ENCODE measurements at regions not wholly inside any gene's neighbourhood (a gene's known extent, or its start where the extent isn't known, plus 50 kb on each side); places are given as distances from the start of the nearest gene placed in this dataset.

DNA sequence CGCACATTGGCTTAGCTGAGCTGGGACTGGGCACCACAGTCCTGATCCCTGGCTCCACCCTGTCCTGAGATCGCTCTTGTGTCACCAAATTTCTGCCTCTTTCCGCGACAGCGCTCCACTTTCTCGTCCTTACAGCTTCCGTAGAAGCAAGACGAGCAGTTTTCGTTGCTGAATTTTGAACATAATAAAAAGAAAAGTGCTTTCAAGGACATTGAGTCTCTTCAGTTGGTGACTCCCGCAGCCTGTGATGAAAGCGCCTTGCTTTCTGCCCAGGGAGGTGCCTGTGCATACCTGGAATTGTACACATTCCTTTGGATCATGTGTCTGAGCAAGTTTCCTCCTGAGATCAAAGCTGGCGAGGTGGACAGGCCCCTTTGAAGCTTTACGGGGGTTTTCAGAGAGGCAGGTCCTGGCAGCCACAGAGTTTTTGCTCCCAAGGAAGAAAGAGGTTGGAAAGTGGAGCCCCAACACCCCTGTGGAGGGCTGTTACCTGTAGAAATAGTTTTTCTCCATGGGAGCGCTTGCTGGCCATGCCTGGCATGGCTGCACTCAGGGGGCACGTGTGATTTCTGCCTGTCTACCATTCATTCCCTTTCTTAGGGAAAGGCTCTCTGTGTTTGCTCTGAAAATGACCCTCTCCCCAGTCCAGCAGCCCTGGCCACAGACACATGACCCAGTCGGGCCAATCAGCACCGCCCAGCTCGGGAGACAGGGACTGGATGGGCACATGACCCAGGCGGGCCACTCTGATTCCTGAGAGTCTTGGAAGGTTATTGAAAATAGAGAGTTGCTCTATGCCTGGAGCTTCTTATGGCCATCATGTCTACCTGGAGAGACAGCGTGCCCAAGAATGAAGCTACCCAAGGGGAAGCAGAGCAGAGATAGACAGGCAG is 115.6 kb upstream of the OTOS start:
- no peaks in the 10 kb centered on the region for H3K36me3 ChIP-seq
- in situ Hi-C loops (cut with MboI; ENCODE audit: low sequenced_read_pairs in 4 of 4), result no loop called here
- intact Hi-C loops (cut with DNase I; ENCODE audit: low total_unique reads), result loop anchor here (10.0 kb wide), 1 partner anchor 941 kb away; no protein-coding TSS in a partner anchor
- no peaks in the 10 kb centered on the region for H3K9me3 ChIP-seq
- DNase-seq (peak in 1 of 2 donors; percentile 67), ATAC-seq (no peak)
- peaks cover 61 to 63% of the 10 kb centered on the region in 2 donors for H3K4me1 ChIP-seq
- H3K27ac ChIP-seq, result peak overlapping the region; percentile 57 to 95 (median 67)
- no peaks in the 10 kb centered on the region for H3K27me3 ChIP-seq
- TF ChIP-seq, protein P1, sequence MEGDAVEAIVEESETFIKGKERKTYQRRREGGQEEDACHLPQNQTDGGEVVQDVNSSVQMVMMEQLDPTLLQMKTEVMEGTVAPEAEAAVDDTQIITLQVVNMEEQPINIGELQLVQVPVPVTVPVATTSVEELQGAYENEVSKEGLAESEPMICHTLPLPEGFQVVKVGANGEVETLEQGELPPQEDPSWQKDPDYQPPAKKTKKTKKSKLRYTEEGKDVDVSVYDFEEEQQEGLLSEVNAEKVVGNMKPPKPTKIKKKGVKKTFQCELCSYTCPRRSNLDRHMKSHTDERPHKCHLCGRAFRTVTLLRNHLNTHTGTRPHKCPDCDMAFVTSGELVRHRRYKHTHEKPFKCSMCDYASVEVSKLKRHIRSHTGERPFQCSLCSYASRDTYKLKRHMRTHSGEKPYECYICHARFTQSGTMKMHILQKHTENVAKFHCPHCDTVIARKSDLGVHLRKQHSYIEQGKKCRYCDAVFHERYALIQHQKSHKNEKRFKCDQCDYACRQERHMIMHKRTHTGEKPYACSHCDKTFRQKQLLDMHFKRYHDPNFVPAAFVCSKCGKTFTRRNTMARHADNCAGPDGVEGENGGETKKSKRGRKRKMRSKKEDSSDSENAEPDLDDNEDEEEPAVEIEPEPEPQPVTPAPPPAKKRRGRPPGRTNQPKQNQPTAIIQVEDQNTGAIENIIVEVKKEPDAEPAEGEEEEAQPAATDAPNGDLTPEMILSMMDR (IDR thresholded peaks at IDR 0.05 in 4 of 5, conservative IDR thresholded peaks at IDR 0.05 in 1 of 5), result no peak
- no peak overlapping the region for H3K4me3 ChIP-seq

DNA sequence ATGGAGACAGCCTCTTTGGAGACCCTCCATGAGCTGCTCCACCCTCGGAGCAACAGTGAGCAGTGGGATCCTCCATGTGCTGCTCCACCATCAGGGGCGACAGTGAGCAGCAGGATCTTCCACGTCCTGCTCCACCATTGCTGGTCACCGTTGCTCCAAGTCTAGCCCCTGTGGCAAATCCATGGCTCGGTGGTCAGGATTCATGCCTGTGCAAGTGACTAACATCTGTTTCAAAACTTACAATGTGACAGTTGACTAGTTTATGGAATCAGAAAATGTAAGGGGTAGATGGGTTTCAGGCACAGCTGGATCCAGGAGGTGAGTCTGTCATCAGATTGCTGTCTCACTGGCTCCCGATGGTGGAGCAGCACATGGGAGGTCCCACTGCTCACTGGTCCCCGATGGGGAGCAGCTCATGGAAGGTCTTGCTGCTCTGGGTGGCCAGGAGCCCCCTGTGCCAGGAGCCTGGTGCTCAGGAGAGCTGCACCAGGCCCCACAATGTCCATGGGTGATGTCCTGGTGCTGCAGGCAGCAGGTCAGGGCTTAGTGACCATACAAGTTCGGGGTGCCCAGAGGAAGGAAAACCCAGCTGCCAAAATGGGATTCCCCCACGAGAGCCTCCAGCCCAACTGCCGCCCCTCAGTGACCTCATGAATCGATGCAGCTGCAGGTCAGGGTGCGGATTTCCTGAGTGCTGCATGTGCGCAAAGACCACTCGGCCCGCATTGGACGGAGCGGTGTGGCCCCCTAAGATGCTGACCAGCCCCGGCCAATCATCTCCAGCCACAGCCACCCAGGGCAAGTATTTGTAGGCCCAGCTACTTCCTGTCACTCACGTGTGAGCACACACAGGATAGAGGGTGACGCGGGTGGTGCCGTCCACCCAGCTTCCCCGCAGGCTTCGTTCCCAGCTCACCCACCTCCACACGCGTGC is 116.5 kb upstream of the OTOS start:
- TF ChIP-seq, protein P1 (IDR thresholded peaks at IDR 0.05 in 4 of 5, conservative IDR thresholded peaks at IDR 0.05 in 1 of 5), result no peak
- no peak for TF ChIP-seq POLR2A (IDR thresholded peaks at IDR 0.05)
- ATAC-seq (no peak), DNase-seq (no peak)
- peak overlapping the region; percentile 57 to 97 (median 67) for H3K27ac ChIP-seq
- no peak overlapping the region for H3K4me3 ChIP-seq
- in situ Hi-C loops (cut with MboI; ENCODE audit: low sequenced_read_pairs in 4 of 4) (no loop called here), intact Hi-C loops (cut with DNase I; ENCODE audit: low total_unique reads) (loop anchor here (10.0 kb wide), 1 partner anchor 942 kb away; no protein-coding TSS in a partner anchor)
- no peaks in the 10 kb centered on the region for H3K9me3 ChIP-seq
- no peaks in the 10 kb centered on the region for H3K27me3 ChIP-seq
- H3K4me1 ChIP-seq, result peaks cover 60 to 62% of the 10 kb centered on the region in 2 donors
- no peaks in the 10 kb centered on the region for H3K36me3 ChIP-seq

DNA sequence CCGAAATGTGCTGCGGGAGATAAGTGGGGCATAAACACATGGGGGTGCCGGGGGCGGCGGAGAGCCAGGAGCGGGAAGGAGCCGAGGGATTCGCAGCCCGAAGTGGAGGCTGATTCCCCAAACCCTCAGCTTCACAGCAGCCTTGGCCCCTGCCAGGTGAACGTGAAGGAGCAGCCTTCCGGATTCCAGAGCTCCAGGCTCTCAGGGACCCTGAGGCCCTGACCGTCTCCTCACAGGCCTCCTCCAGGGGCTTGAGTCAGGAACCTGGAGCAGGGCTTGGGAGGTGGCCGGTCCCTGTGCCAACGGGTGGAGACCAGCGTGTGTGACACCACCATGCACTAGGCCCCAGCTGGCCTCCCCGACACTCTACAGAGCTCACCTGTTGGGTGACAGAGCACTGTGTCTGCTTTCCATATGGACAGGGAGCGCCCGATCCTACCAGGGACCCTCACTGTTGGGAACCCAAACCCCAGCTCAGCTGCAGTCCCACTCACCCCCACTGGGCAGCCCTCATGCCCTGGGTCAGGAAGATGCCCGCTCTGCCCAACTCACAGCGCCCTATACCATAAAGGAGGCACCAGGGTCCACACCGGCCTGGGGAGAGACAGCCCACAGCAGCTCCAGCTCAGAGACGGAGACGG is 117.6 kb upstream of the OTOS start:
- DNase-seq (no peak), ATAC-seq (no peak)
- Histone ChIP-seq H3K27me3 (no peaks in the 10 kb centered on the region), H3K9me3 (no peaks in the 10 kb centered on the region), H3K36me3 (no peaks in the 10 kb centered on the region), H3K27ac (peak overlapping the region; percentile 86 to 98 (median 96)), H3K4me3 (no peak overlapping the region), H3K4me1 (peaks cover 55 to 56% of the 10 kb centered on the region in 2 donors)
- no peak for TF ChIP-seq POLR2A (IDR thresholded peaks at IDR 0.05)
- TF ChIP-seq, protein P1 (IDR thresholded peaks at IDR 0.05 in 4 of 5, conservative IDR thresholded peaks at IDR 0.05 in 1 of 5), result no peak
- intact Hi-C loops (cut with DNase I; ENCODE audit: low total_unique reads) (loop anchor here (10.0 kb wide), 1 partner anchor 943 kb away; no protein-coding TSS in a partner anchor), in situ Hi-C loops (cut with MboI; ENCODE audit: low sequenced_read_pairs in 4 of 4) (no loop called here)

DNA sequence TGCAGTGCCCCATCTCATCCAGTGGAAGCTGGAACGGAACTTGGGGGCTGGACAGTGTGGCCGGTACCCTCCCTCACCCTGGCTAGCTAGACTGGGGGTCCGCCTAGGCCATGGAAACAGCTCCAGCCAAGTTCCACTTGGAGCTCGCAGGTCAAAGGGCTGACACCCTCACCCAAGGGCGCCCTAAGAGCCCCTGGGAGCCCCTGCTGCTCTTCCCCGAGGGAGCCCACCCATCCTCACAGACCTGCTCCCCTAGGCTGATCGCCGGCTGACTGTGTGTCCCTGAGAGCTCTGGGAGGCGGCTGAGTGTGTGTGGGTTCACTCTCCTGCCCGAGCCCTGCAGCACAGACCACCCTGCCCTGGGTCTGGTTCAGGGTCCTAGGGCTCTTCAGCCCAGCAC is 118.2 kb upstream of the OTOS start:
- ATAC-seq, result no peak
- no peak overlapping the region for H3K4me3 ChIP-seq
- in situ Hi-C loops (cut with MboI; ENCODE audit: low sequenced_read_pairs in 4 of 4), result no loop called here
- intact Hi-C loops (cut with DNase I; ENCODE audit: low total_unique reads), result loop anchor here (10.0 kb wide), 1 partner anchor 944 kb away; no protein-coding TSS in a partner anchor
- TF ChIP-seq, protein P1 (IDR thresholded peaks at IDR 0.05 in 4 of 5, conservative IDR thresholded peaks at IDR 0.05 in 1 of 5), result no peak
- no peak for TF ChIP-seq POLR2A (IDR thresholded peaks at IDR 0.05)
- DNase-seq, result no peak
- peak overlapping the region; percentile 86 to 98 (median 96) for H3K27ac ChIP-seq
- no peaks in the 10 kb centered on the region for H3K36me3 ChIP-seq
- no peaks in the 10 kb centered on the region for H3K9me3 ChIP-seq
- no peaks in the 10 kb centered on the region for H3K27me3 ChIP-seq
- H3K4me1 ChIP-seq, result peaks cover 55 to 56% of the 10 kb centered on the region in 2 donors

Data from gastrocnemius medialis (tissue), 4 donors.